Renal cortex interstitium (tissue), 11 donors: ENCODE measurements at regions not wholly inside any gene's neighbourhood (a gene's known extent, or its start where the extent isn't known, plus 50 kb on each side); places are given as distances from the start of the nearest gene placed in this dataset.

Experiments used
- DNase-seq, 11 donors: peaks; one replicate each; pipeline ENCODE4 v3.0.0-alpha.2; 2013; ENCODE audit warnings: low read depth in 9 of 11, low spot score in 4 of 11; ENCODE audit errors: extremely low read depth in 1 of 11

GRCh38 chrX:116657071-116657470 is 194.3 kb upstream of the CT83 start:
- DNase-seq = no peak

- no peak for DNase-seq
Observed at GRCh38 chrX:116628464-116628863, 165.7 kb upstream of the CT83 start.

GRCh38 chrX:116618546-116618945 is 155.8 kb upstream of the CT83 start:
- DNase-seq = peak in 2 of 11 donors; percentile 17 to 21

- DNase-seq = no peak
Observed at GRCh38 chrX:116607776-116608175, 145.0 kb upstream of the CT83 start.

- DNase-seq = no peak
Observed at GRCh38 chrX:116605576-116605975, 142.8 kb upstream of the CT83 start.

GRCh38 chrX:116596010-116596409 is 133.2 kb upstream of the CT83 start:
- DNase-seq = no peak
